ENCODE measurements at regions not wholly inside any gene's neighbourhood (a gene's known extent, or its start where the extent isn't known, plus 50 kb on each side); places are given as distances from the start of the nearest gene placed in this dataset.

- TF ChIP-seq CTCF (IDR thresholded peaks at IDR 0.05 in 2 of 3, conservative IDR thresholded peaks at IDR 0.05 in 1 of 3; ENCODE audit: control insufficient read depth in 2 of 3, extremely low read depth in 1 of 3, insufficient read depth in 1 of 3, low read depth in 3 of 3, low read length in 3 of 3) (no peak), STAT3 (IDR thresholded peaks at IDR 0.05; ENCODE audit: low read depth, low read length) (no peak), YY1 (IDR thresholded peaks at IDR 0.05; ENCODE audit: low read depth, low read length) (no peak), HDAC6 (IDR thresholded peaks at IDR 0.05; ENCODE audit: unreplicated experiment) (no peak), POLR2A (IDR thresholded peaks at IDR 0.05; ENCODE audit: low read depth, low read length) (no peak)
Observed at GRCh38 chr3:74442068-74442467, 172.4 kb downstream of the CNTN3 start.

Data from GM12878 (cell line).